ENCODE measurements at regions not wholly inside any gene's neighbourhood (a gene's known extent, or its start where the extent isn't known, plus 50 kb on each side); places are given as distances from the start of the nearest gene placed in this dataset.

- ATAC-seq (no peak), DNase-seq (no peak)
- TF ChIP-seq POLR2A (IDR thresholded peaks at IDR 0.05), result no peak
- TF ChIP-seq, protein P1, sequence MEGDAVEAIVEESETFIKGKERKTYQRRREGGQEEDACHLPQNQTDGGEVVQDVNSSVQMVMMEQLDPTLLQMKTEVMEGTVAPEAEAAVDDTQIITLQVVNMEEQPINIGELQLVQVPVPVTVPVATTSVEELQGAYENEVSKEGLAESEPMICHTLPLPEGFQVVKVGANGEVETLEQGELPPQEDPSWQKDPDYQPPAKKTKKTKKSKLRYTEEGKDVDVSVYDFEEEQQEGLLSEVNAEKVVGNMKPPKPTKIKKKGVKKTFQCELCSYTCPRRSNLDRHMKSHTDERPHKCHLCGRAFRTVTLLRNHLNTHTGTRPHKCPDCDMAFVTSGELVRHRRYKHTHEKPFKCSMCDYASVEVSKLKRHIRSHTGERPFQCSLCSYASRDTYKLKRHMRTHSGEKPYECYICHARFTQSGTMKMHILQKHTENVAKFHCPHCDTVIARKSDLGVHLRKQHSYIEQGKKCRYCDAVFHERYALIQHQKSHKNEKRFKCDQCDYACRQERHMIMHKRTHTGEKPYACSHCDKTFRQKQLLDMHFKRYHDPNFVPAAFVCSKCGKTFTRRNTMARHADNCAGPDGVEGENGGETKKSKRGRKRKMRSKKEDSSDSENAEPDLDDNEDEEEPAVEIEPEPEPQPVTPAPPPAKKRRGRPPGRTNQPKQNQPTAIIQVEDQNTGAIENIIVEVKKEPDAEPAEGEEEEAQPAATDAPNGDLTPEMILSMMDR (IDR thresholded peaks at IDR 0.05), result no peak
- WGBS, 4 donors, result 56 to 85% (median 74%) methylated on average over 1 of the region's 1 CpG
- intact Hi-C loops (cut with DNase I), result no loop called here
- H3K27ac ChIP-seq, result no peak overlapping the region
- no peaks in the 10 kb centered on the region for H3K9me3 ChIP-seq
- H3K4me1 ChIP-seq, result no peaks in the 10 kb centered on the region
- no peaks in the 10 kb centered on the region for H3K36me3 ChIP-seq
- no peak overlapping the region for H3K4me3 ChIP-seq
- H3K27me3 ChIP-seq, result no peaks in the 10 kb centered on the region
These were observed 1107.4 kb upstream of the SEL1L start for GRCh38 chr14:82641050-82641540.

DNA sequence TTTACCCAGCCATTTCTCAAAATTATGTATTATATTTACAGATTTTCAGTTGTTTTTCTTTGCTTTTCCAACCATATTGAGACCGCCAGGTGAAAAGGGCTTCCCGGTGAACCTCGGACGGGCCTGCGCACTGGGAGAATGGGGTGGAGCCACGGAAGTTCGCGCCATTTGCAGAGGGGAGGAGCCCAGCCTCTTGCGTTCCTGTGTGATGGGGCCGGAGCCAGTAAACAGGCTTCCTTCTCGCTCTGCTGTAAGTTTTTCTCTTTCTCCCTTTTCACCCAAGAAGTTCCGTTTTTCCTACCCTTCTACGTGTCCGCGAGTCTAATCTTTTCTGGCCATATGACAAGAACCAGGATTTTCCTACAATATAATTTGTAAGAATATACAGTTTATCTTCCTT is 1108.8 kb upstream of the SEL1L start:
- Histone ChIP-seq H3K4me3 (no peak overlapping the region), H3K4me1 (no peaks in the 10 kb centered on the region), H3K9me3 (no peaks in the 10 kb centered on the region), H3K27me3 (no peaks in the 10 kb centered on the region), H3K36me3 (no peaks in the 10 kb centered on the region), H3K27ac (no peak overlapping the region)
- 60 to 91% (median 81%) methylated on average over 15 of the region's 15 CpGs for WGBS, 4 donors
- no peak for ATAC-seq
- DNase-seq, result no peak
- intact Hi-C loops (cut with DNase I), result no loop called here
- TF ChIP-seq, protein P1 (IDR thresholded peaks at IDR 0.05), result no peak
- TF ChIP-seq POLR2A (IDR thresholded peaks at IDR 0.05), result no peak

GRCh38 chr14:82647088-82647810 is 1113.6 kb upstream of the SEL1L start:
- 59 to 67% (median 65%) methylated on average over 5 of the region's 5 CpGs for WGBS, 4 donors
- H3K4me1 ChIP-seq, result no peaks in the 10 kb centered on the region
- H3K27ac ChIP-seq, result no peak overlapping the region
- no peak overlapping the region for H3K4me3 ChIP-seq
- H3K36me3 ChIP-seq, result no peaks in the 10 kb centered on the region
- ATAC-seq (no peak), DNase-seq (no peak)
- no peaks in the 10 kb centered on the region for H3K27me3 ChIP-seq
- TF ChIP-seq POLR2A (IDR thresholded peaks at IDR 0.05), result no peak
- intact Hi-C loops (cut with DNase I), result no loop called here
- H3K9me3 ChIP-seq, result peaks cover 0 to 2% (median 0%) of the 10 kb centered on the region in 12 donors

GRCh38 chr14:82655770-82656169 is 1122.1 kb upstream of the SEL1L start:
- Histone ChIP-seq H3K4me1 (no peaks in the 10 kb centered on the region), H3K9me3 (peaks cover 0 to 9% (median 0%) of the 10 kb centered on the region in 12 donors), H3K27ac (no peak overlapping the region), H3K27me3 (no peaks in the 10 kb centered on the region), H3K4me3 (no peak overlapping the region), H3K36me3 (no peaks in the 10 kb centered on the region)
- no peak for DNase-seq
- intact Hi-C loops (cut with DNase I), result no loop called here
- TF ChIP-seq POLR2A (IDR thresholded peaks at IDR 0.05), result no peak
- TF ChIP-seq, protein P1 (IDR thresholded peaks at IDR 0.05), result no peak
- ATAC-seq, result no peak
- WGBS, 4 donors, result 58 to 79% (median 70%) methylated on average over 1 of the region's 1 CpG
